ENCODE measurements at regions not wholly inside any gene's neighbourhood (a gene's known extent, or its start where the extent isn't known, plus 50 kb on each side); places are given as distances from the start of the nearest gene placed in this dataset.

DNA sequence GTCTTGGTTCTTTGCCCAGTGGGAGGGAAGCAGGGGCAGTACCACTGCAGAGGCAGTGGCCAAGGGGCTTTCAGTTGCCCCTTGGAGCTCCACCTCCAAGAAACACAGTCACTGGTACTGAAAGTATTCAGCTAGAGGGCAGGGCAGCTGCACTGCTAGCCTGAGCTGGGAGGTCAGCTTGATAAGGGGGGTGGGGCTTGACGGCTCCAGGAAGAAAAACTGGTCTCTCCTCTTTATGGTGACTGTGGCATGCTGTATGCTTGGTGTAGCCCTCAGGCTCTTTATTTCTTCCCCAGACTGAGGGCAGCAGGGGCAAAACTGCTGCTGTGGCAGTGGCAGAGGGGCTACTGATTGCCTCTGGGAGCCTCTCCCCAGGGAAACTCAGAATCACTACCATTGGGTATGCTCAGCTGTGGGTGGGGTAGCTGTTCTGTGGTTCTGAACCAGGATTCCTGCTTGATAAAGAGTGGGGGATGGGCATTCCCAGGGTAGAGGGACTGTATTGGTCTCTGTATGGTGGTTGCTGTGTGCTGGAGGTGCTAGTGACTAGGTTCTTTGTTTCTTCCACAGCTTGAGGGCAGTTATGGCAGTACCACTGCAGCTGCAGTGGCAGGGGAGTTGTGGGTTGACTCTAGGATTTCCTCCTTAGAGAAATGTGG, 134.6 kb upstream of the SCN7A start:
- no peak for TF ChIP-seq CTCF (IDR thresholded peaks at IDR 0.05; ENCODE audit: low read depth, low read length)
- no peak for TF ChIP-seq EZH2phosphoT487 (IDR thresholded peaks at IDR 0.05; ENCODE audit: low read depth)

Measured in OCI-LY3 (cell line).